GM10266 (cell line): ENCODE measurements at regions not wholly inside any gene's neighbourhood (a gene's known extent, or its start where the extent isn't known, plus 50 kb on each side); places are given as distances from the start of the nearest gene placed in this dataset.

Source experiments
- DNase-seq: peaks from one replicate; pipeline ENCODE4 v3.0.0; 2012; ENCODE audit errors: extremely low spot score
- CTCF ChIP-seq: IDR thresholded peaks from 2 replicates; pipeline ENCODE4 v1.5.1; 2012; ENCODE audit warnings: mild to moderate bottlenecking, low read depth; ENCODE audit not compliant: control insufficient read depth, insufficient read depth; ENCODE audit errors: missing control alignments

GRCh38 chr14:49160983-49161382 is 425.2 kb downstream of the RPS29 start:
- no peak for DNase-seq
- TF ChIP-seq CTCF, result no peak

- no peak for DNase-seq
Measured at GRCh38 chr14:49159081-49159480, 427.1 kb downstream of the RPS29 start.

DNA sequence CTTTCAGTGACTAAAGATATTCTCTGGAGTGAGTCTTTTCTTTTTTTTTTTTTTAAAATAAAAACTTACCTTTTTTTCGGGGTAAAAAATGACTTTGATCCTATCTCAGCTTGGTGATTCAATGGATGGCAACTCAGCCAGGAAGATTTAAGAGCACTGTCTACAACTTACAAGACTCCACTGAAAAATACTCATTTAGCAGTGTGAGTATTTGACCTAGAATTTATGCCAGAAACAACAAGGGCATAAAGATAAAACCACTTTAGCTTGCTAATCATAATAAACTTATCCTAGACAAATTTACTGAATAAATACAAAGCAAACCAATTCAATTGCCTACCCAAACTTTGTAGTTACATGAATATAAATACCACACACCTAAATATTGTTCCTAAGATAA is 446.6 kb downstream of the RPS29 start:
- DNase-seq, result no peak
- TF ChIP-seq CTCF, result no peak

More at GRCh38 chr14:49159081-49159480, 427.1 kb downstream of the RPS29 start:
- no peak for TF ChIP-seq CTCF

- no peak for DNase-seq
- no peak for TF ChIP-seq CTCF
Measured at GRCh38 chr14:49134940-49135339, 451.2 kb downstream of the RPS29 start.

GRCh38 chr14:49121246-49121645 is 464.9 kb downstream of the RPS29 start:
- TF ChIP-seq CTCF, result no peak
- no peak for DNase-seq

DNA sequence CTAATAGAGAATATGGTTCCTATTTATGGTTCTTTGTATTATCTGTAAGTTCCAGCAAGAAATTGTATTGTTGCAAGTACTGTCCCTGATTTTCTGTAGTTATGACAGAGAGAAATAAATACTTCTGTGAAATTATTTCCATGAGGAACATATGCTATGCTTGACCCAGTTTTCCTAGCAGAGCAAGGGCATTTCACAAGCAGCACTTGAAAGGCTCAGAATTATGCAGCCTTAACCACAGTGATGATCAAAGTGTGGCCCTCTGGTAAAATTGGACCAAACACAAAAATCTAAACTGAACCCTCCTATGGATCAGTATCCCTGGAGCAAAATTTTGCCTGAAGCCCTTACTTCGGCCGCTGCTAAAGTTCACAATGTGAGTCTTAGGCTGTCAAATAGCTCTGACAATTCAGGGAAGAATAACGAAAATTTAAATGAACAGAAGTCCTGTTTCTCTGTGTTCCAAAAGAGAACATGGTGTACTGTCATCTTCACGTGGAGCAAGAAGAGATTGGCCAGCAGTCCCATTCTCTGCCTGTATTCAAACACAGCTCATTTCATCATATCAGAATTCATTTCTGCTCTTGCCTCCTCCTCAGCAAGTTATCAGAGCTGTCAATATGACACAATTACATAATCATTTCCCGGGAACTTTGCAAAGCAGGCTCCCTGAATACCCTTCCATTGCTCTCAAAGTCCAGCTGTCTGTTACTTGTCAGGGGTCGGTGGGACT is 471.9 kb downstream of the RPS29 start:
- DNase-seq, result no peak
- TF ChIP-seq CTCF, result no peak

DNA sequence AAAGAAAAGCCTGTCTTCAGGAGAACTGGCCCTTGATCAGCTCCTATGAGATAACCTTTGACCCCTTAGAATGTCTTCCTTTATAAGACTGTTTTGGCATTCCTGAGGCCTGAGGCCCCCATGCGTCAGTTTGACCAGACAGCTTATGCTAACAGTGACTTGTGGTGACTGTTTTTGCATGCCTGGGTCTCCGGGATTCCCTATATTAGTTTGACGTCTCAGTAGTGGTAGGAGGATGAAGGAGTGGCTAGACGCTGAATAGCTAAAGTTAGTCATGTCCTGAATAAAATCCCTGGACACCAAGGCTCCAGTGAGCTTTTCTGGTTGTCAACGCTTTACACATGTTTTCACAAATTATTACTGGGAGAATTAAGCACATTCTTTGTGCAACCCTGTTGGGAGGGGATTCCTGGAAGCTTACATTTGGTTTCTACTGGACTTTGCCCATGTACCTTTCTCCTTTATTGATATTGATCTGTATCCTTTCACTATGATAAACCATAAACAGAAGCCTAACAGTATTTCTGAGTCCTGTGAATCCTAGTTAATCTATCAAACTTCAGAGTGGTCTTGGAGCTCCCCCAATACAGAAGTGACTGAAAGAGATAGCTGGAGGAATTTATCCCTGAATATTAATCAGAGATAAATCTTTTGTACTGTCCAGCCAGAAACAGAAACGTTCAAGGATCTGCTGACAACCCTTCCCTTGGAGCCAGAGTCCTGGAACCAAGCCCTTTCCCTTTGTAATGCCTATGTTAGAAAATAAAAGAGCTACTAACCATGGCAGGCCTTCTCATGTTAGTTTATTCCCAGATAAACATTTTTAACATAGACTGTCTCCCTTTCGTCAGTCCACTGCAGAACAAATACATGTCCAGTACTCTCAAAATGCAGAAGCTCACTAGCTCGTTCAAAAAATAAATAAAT is 479.2 kb downstream of the RPS29 start:
- no peak for DNase-seq
- TF ChIP-seq CTCF, result no peak
